K562 (cell line): ENCODE measurements at regions not wholly inside any gene's neighbourhood (a gene's known extent, or its start where the extent isn't known, plus 50 kb on each side); places are given as distances from the start of the nearest gene placed in this dataset.

Source experiments
- ARID1B ChIP-seq: fragments of 450-650 bp; IDR thresholded peaks from 2 replicates; pipeline ENCODE4 v1.6.1; 2016; ENCODE audit warnings: antibody characterized with exemption, mild to moderate bottlenecking, inconsistent platforms
- CEBPB ChIP-seq: fragments of 450-650 bp; IDR thresholded peaks from 2 replicates; pipeline ENCODE4 v1.6.1; 2016; ENCODE audit warnings: missing genetic modification characterization, missing compliant biosample characterization
- ETS1 ChIP-seq: conservative IDR thresholded peaks from 2 replicates; pipeline ENCODE4 v1.6.1; 2011; ENCODE audit warnings: low read depth, mild to moderate bottlenecking, low read length; ENCODE audit not compliant: control insufficient read depth
- EZH2 ChIP-seq: IDR thresholded peaks from 2 replicates; pipeline ENCODE4 v1.6.1; 2012; ENCODE audit warnings: low read depth, mild to moderate bottlenecking, inconsistent platforms, low read length, borderline replicate concordance
- MBD1 ChIP-seq: fragments of 250-450 bp; sonication (Bioruptor Pico); IDR thresholded peaks from 2 replicates; pipeline ENCODE4 v1.8.0; 2022; ENCODE audit warnings: inconsistent platforms
- MYC ChIP-seq, 2 experiments: fragments of 250-450 bp in 1 of 2; sonication (Bioruptor Pico) in 1 of 2; IDR thresholded peaks; 2 replicates each; pipeline versions ENCODE4 v1.5.1 to v1.6.1; 2012 to 2021; ENCODE audit warnings: low read depth in 2 of 2, borderline replicate concordance in 1 of 2, improper control_type of control experiment in 1 of 2, low read length in 1 of 2, mild to moderate bottlenecking in 1 of 2, moderate library complexity in 1 of 2
- RBM25 ChIP-seq: fragments of 200-400 bp; formaldehyde crosslinking; IDR thresholded peaks from 2 replicates; pipeline ENCODE4 v1.6.1; 2018; ENCODE audit warnings: low read length, low read depth, moderate library complexity; ENCODE audit not compliant: severe bottlenecking
- ZSCAN29 ChIP-seq: fragments of 450-650 bp; IDR thresholded peaks from 2 replicates; pipeline ENCODE4 v1.6.1; 2017
- TF ChIP-seq, protein P1 (sequence below): IDR thresholded peaks from 2 replicates; pipeline ENCODE4 v1.6.1; 2016; ENCODE audit warnings: missing genetic modification characterization, missing compliant biosample characterization
- TF ChIP-seq, protein P2 (sequence below), 3 experiments: IDR thresholded peaks in 2 of 3; conservative IDR thresholded peaks in 1 of 3; 2 replicates each; pipeline ENCODE4 v1.5.1; 2011 to 2012; ENCODE audit warnings: low read length in 3 of 3, mild to moderate bottlenecking in 3 of 3, control low read depth in 2 of 3, improper control_type of control experiment in 1 of 3, inconsistent platforms in 1 of 3, low read depth in 1 of 3, mixed read lengths in 1 of 3, moderate library complexity in 1 of 3; ENCODE audit not compliant: insufficient read depth in 2 of 3

GRCh38 chr5:125054146-125054545 is 307.7 kb upstream of the ZNF608 start:
- TF ChIP-seq CEBPB (no peak), ZSCAN29 (no peak), MBD1 (CRISPR knock-in tag) (no peak), ETS1 (no peak), RBM25 (no peak), EZH2 (no peak), MYC (IDR thresholded peaks at IDR 0.05; ENCODE audit: low read depth, low read length) (no peak), MYC (CRISPR knock-in tag; IDR thresholded peaks at IDR 0.05; ENCODE audit: borderline replicate concordance, low read depth) (no peak), ARID1B (no peak)
- TF ChIP-seq, protein P1, sequence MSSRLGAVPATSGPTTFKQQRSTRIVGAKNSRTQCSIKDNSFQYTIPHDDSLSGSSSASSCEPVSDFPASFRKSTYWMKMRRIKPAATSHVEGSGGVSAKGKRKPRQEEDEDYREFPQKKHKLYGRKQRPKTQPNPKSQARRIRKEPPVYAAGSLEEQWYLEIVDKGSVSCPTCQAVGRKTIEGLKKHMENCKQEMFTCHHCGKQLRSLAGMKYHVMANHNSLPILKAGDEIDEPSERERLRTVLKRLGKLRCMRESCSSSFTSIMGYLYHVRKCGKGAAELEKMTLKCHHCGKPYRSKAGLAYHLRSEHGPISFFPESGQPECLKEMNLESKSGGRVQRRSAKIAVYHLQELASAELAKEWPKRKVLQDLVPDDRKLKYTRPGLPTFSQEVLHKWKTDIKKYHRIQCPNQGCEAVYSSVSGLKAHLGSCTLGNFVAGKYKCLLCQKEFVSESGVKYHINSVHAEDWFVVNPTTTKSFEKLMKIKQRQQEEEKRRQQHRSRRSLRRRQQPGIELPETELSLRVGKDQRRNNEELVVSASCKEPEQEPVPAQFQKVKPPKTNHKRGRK (tag): no peak
- TF ChIP-seq, protein P2, sequence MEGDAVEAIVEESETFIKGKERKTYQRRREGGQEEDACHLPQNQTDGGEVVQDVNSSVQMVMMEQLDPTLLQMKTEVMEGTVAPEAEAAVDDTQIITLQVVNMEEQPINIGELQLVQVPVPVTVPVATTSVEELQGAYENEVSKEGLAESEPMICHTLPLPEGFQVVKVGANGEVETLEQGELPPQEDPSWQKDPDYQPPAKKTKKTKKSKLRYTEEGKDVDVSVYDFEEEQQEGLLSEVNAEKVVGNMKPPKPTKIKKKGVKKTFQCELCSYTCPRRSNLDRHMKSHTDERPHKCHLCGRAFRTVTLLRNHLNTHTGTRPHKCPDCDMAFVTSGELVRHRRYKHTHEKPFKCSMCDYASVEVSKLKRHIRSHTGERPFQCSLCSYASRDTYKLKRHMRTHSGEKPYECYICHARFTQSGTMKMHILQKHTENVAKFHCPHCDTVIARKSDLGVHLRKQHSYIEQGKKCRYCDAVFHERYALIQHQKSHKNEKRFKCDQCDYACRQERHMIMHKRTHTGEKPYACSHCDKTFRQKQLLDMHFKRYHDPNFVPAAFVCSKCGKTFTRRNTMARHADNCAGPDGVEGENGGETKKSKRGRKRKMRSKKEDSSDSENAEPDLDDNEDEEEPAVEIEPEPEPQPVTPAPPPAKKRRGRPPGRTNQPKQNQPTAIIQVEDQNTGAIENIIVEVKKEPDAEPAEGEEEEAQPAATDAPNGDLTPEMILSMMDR (IDR thresholded peaks at IDR 0.05 in 2 of 3, conservative IDR thresholded peaks at IDR 0.05 in 1 of 3; ENCODE audit: insufficient read depth in 2 of 3, low read depth in 1 of 3, low read length in 3 of 3): no peak
